GM23338 (cell line): ENCODE measurements at regions not wholly inside any gene's neighbourhood (a gene's known extent, or its start where the extent isn't known, plus 50 kb on each side); places are given as distances from the start of the nearest gene placed in this dataset.

Experiments
- EZH2 ChIP-seq: fragments of 200-600 bp; sonication (generic); IDR thresholded peaks from one replicate; pipeline ENCODE4 v1.8.0; 2017; ENCODE audit warnings: antibody characterized with exemption, mild to moderate bottlenecking, low read depth; ENCODE audit not compliant: unreplicated experiment
- EZH2phosphoT487 ChIP-seq: fragments of 200-600 bp; sonication (generic); IDR thresholded peaks from one replicate; pipeline ENCODE4 v1.8.1; 2018; ENCODE audit warnings: antibody characterized with exemption; ENCODE audit not compliant: unreplicated experiment
- JUNB ChIP-seq: IDR thresholded peaks from one replicate; pipeline ENCODE4 v1.6.1; 2016; ENCODE audit warnings: antibody characterized with exemption; ENCODE audit not compliant: unreplicated experiment
- POLR2AphosphoS5 ChIP-seq: IDR thresholded peaks from 2 replicates; pipeline ENCODE4 v1.6.1; 2016; ENCODE audit warnings: antibody characterized with exemption, low read depth
- TF ChIP-seq, protein P1 (sequence below), 2 experiments: fragments of 200-600 bp in 1 of 2; sonication (generic) in 1 of 2; conservative IDR thresholded peaks; 2 replicates each; pipeline versions ENCODE4 v1.5.1 to v1.6.1; 2016 to 2017; ENCODE audit warnings: antibody characterized with exemption in 2 of 2, low read depth in 2 of 2, mild to moderate bottlenecking in 2 of 2, moderate library complexity in 1 of 2

DNA sequence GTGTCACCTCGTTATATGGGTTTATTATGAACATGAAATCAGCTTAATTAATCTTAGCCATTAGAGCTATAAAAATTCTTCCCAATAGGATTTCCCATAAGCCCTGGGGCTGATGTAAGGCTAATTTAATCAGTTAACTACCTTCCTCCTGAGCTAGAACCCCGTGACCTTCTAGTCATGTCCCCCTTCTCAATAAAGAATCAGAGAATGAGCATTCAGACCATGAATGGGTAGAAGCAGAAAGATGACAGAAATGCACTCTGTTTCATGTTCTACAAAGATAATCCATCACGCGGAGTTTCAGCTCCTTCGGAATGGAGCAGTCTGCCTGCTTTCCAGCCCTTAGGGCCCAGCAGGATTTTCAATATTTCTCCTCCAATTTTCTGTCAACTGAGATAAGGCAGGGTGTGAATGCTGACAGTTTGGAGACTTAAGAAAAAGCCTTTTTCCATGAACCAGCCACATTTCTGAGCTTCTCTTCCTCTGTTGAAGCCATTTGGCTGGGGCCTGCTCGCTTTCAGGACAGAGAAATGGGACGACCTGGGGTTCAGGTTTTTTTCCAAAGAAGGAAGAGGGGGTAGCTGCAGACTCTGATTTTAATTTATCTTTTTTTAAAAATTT lies 211.0 kb downstream of the NEBL start:
- TF ChIP-seq, protein P1, sequence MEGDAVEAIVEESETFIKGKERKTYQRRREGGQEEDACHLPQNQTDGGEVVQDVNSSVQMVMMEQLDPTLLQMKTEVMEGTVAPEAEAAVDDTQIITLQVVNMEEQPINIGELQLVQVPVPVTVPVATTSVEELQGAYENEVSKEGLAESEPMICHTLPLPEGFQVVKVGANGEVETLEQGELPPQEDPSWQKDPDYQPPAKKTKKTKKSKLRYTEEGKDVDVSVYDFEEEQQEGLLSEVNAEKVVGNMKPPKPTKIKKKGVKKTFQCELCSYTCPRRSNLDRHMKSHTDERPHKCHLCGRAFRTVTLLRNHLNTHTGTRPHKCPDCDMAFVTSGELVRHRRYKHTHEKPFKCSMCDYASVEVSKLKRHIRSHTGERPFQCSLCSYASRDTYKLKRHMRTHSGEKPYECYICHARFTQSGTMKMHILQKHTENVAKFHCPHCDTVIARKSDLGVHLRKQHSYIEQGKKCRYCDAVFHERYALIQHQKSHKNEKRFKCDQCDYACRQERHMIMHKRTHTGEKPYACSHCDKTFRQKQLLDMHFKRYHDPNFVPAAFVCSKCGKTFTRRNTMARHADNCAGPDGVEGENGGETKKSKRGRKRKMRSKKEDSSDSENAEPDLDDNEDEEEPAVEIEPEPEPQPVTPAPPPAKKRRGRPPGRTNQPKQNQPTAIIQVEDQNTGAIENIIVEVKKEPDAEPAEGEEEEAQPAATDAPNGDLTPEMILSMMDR (conservative IDR thresholded peaks at IDR 0.05; ENCODE audit: low read depth in 2 of 2), result no peak
- TF ChIP-seq EZH2, result no peak
- TF ChIP-seq JUNB, result no peak
- no peak for TF ChIP-seq POLR2AphosphoS5
- TF ChIP-seq EZH2phosphoT487, result no peak
